SK-N-SH treated with all-trans-retinoic acid at 6 μM for 48 hours (cell line): ENCODE measurements at regions not wholly inside any gene's neighbourhood (a gene's known extent, or its start where the extent isn't known, plus 50 kb on each side); places are given as distances from the start of the nearest gene placed in this dataset.

Experiments used
- ATAC-seq: fragments of 200-7000 bp; cut with Tn5 transposase; 3 replicates; pipeline ENCODE4 v1.9.1; 2020; ENCODE audit warnings: mild to moderate bottlenecking, moderate library complexity
- BACH2 ChIP-seq: fragments of 250-450 bp; sonication (Bioruptor Pico); IDR thresholded peaks from 2 replicates; pipeline ENCODE4 v1.9.0; 2021; ENCODE audit warnings: mild to moderate bottlenecking, borderline replicate concordance
- CREB5 ChIP-seq: fragments of 250-450 bp; sonication (Bioruptor Pico); IDR thresholded peaks from 2 replicates; pipeline ENCODE4 v1.5.1; 2020; ENCODE audit warnings: low read depth, mild to moderate bottlenecking, moderate library complexity
- CSDC2 ChIP-seq: fragments of 250-450 bp; sonication (Bioruptor Pico); IDR thresholded peaks from 2 replicates; pipeline ENCODE4 v1.5.0; 2020; ENCODE audit warnings: mild to moderate bottlenecking, moderate library complexity
- CSRNP3 ChIP-seq: fragments of 250-450 bp; sonication (Bioruptor Pico); IDR thresholded peaks from 2 replicates; pipeline ENCODE4 v1.5.1; 2021; ENCODE audit warnings: mild to moderate bottlenecking, moderate library complexity
- GLIS3 ChIP-seq: fragments of 250-450 bp; sonication (Bioruptor Pico); IDR thresholded peaks from 2 replicates; pipeline ENCODE4 v1.5.0; 2020; ENCODE audit warnings: mild to moderate bottlenecking, moderate library complexity
- ISL1 ChIP-seq: fragments of 250-450 bp; sonication (Bioruptor Pico); IDR thresholded peaks from 2 replicates; pipeline ENCODE4 v2.1.2; 2022; ENCODE audit warnings: mild to moderate bottlenecking, moderate library complexity
- OSR1 ChIP-seq: fragments of 250-450 bp; sonication (Bioruptor Pico); IDR thresholded peaks from 2 replicates; pipeline ENCODE4 v1.8.0; 2022; ENCODE audit warnings: moderate library complexity, mild to moderate bottlenecking, inconsistent platforms
- POU6F1 ChIP-seq: fragments of 250-450 bp; sonication (Bioruptor Pico); IDR thresholded peaks from 2 replicates; pipeline ENCODE4 v1.8.0; 2021; ENCODE audit warnings: low read depth, mild to moderate bottlenecking, moderate library complexity, borderline replicate concordance
- PPARA ChIP-seq: fragments of 250-450 bp; sonication (Bioruptor Pico); IDR thresholded peaks from 2 replicates; pipeline ENCODE4 v1.5.0; 2020; ENCODE audit warnings: mild to moderate bottlenecking, borderline replicate concordance
- RARB ChIP-seq: fragments of 250-450 bp; sonication (Bioruptor Pico); IDR thresholded peaks from 2 replicates; pipeline ENCODE4 v1.8.0; 2021; ENCODE audit warnings: mild to moderate bottlenecking, moderate library complexity
- SNAI2 ChIP-seq: fragments of 250-450 bp; sonication (Bioruptor Pico); IDR thresholded peaks from 2 replicates; pipeline ENCODE4 v1.5.0; 2020; ENCODE audit warnings: mild to moderate bottlenecking, moderate library complexity
- TCF4 ChIP-seq: fragments of 250-450 bp; sonication (Bioruptor Pico); IDR thresholded peaks from 2 replicates; pipeline ENCODE4 v1.8.0; 2021; ENCODE audit warnings: mild to moderate bottlenecking, moderate library complexity, borderline replicate concordance
- TOX ChIP-seq: fragments of 250-450 bp; sonication (Bioruptor Pico); IDR thresholded peaks from 2 replicates; pipeline ENCODE4 v1.8.0; 2021; ENCODE audit warnings: mild to moderate bottlenecking, moderate library complexity, borderline replicate concordance
- ZC3H10 ChIP-seq: fragments of 250-450 bp; sonication (Bioruptor Pico); IDR thresholded peaks from 2 replicates; pipeline ENCODE4 v1.5.1; 2021; ENCODE audit warnings: mild to moderate bottlenecking, moderate library complexity
- ZFP3 ChIP-seq: fragments of 250-450 bp; sonication (Bioruptor Pico); IDR thresholded peaks from 2 replicates; pipeline ENCODE4 v1.5.0; 2020; ENCODE audit warnings: mild to moderate bottlenecking, moderate library complexity
- ZFP30 ChIP-seq: fragments of 450-650 bp; formaldehyde crosslinking; IDR thresholded peaks from 2 replicates; pipeline ENCODE4 v1.5.0; 2022; ENCODE audit warnings: mild to moderate bottlenecking, moderate library complexity
- ZNF70 ChIP-seq: fragments of 450-650 bp; formaldehyde crosslinking; IDR thresholded peaks from 2 replicates; pipeline ENCODE4 v1.5.0; 2020; ENCODE audit warnings: mild to moderate bottlenecking, moderate library complexity
- TF ChIP-seq, protein P1 (sequence below): fragments of 250-450 bp; sonication (Bioruptor Pico); IDR thresholded peaks from 2 replicates; pipeline ENCODE4 v1.5.0; 2020; ENCODE audit warnings: mild to moderate bottlenecking, moderate library complexity

DNA sequence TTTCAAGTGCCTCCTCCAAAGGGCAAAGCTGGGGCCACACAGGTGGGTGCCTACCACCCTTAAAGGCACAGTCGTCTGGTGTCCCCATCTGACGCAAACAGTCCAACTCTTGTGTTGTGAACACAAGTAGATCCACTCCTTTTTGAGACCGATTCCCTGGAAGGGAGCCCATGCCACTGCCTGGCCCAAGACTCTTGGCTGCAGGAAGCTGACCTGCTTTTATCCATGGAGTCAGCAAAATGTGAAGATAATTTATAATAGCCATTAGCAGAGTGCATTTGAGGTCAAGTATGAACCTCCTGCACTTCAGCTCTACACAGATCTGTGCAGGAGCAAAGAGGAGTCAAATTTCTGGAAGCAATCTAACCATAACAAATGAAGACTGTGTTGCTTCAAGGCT lies 68.5 kb downstream of the ADM start:
- ATAC-seq = peak; percentile 68

DNA sequence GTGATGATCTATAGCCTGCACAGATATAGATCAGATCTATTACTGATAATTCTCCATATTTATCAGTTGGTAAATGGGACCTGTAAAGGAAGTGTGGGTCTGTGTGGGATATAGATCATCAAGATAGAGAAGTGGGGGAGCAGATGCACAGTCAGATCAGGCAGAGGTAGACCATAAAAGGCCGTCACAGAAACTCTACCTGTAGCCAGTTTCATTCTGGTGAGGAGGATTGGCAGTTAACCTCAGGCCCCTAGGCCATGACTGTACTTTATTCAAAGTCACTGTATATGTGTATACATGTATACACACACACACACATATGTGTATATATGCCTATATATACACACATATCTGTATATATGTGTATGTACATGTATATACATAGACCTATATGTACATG lies 69.1 kb downstream of the ADM start:
- no peak for TF ChIP-seq ZFP30 (CRISPR knock-in tag)
- TF ChIP-seq OSR1 (CRISPR knock-in tag) = no peak
- TF ChIP-seq CREB5 (CRISPR knock-in tag) = no peak
- ATAC-seq = no peak

More for the DNA sequence above, 68.5 kb downstream of the ADM start:
- TF ChIP-seq TOX (CRISPR knock-in tag) (no peak), ISL1 (CRISPR knock-in tag) (peak; percentile 62)
- TF ChIP-seq, all 23 proteins: peak for 1

DNA sequence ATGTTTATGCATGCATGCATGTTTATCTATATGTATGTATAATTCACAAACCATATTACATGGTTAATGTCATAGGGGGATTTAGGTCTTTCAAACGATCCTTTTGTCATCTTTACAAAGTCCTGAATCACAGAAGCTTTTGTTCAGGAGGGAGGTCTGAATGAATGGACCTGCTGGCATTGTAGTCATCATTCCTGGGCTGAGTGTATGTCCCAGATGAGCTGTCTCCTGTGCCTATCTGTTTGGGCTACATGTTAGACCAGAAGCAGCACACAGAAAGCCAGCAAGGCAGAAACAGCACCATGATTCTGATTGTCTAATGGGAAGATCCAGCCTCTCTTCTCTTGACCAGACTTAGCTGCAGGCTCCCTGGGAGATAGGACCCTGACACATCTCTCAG lies 69.5 kb downstream of the ADM start:
- TF ChIP-seq CSDC2 (CRISPR knock-in tag) = no peak
- no peak for TF ChIP-seq TCF4 (CRISPR knock-in tag)
- no peak for TF ChIP-seq GLIS3 (CRISPR knock-in tag)
- TF ChIP-seq TOX (CRISPR knock-in tag) = no peak
- TF ChIP-seq POU6F1 (CRISPR knock-in tag) = no peak
- TF ChIP-seq ISL1 (CRISPR knock-in tag) = no peak
- TF ChIP-seq, protein P1, sequence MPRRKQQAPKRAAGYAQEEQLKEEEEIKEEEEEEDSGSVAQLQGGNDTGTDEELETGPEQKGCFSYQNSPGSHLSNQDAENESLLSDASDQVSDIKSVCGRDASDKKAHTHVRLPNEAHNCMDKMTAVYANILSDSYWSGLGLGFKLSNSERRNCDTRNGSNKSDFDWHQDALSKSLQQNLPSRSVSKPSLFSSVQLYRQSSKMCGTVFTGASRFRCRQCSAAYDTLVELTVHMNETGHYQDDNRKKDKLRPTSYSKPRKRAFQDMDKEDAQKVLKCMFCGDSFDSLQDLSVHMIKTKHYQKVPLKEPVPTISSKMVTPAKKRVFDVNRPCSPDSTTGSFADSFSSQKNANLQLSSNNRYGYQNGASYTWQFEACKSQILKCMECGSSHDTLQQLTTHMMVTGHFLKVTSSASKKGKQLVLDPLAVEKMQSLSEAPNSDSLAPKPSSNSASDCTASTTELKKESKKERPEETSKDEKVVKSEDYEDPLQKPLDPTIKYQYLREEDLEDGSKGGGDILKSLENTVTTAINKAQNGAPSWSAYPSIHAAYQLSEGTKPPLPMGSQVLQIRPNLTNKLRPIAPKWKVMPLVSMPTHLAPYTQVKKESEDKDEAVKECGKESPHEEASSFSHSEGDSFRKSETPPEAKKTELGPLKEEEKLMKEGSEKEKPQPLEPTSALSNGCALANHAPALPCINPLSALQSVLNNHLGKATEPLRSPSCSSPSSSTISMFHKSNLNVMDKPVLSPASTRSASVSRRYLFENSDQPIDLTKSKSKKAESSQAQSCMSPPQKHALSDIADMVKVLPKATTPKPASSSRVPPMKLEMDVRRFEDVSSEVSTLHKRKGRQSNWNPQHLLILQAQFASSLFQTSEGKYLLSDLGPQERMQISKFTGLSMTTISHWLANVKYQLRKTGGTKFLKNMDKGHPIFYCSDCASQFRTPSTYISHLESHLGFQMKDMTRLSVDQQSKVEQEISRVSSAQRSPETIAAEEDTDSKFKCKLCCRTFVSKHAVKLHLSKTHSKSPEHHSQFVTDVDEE (CRISPR knock-in tag) = no peak
- TF ChIP-seq ZC3H10 (CRISPR knock-in tag) = no peak
- no peak for TF ChIP-seq ZFP30 (CRISPR knock-in tag)
- no peak for TF ChIP-seq BACH2
- TF ChIP-seq PPARA (CRISPR knock-in tag) = no peak
- no peak for TF ChIP-seq SNAI2 (CRISPR knock-in tag)
- no peak for TF ChIP-seq OSR1 (CRISPR knock-in tag)
- no peak for TF ChIP-seq ZFP3 (CRISPR knock-in tag)
- no peak for ATAC-seq

- ATAC-seq = peak; percentile 85
Measured at GRCh38 chr11:10375280-10375971, 70.6 kb downstream of the ADM start.

GRCh38 chr11:10376061-10376460 lies 71.2 kb downstream of the ADM start:
- no peak for ATAC-seq
- no peak for TF ChIP-seq PPARA (CRISPR knock-in tag)
- TF ChIP-seq ZFP30 (CRISPR knock-in tag) = no peak
- no peak for TF ChIP-seq ZNF70 (CRISPR knock-in tag)
- TF ChIP-seq BACH2 = no peak
- TF ChIP-seq TCF4 (CRISPR knock-in tag) = no peak
- TF ChIP-seq RARB (CRISPR knock-in tag) = no peak
- no peak for TF ChIP-seq TOX (CRISPR knock-in tag)
- TF ChIP-seq CREB5 (CRISPR knock-in tag) = no peak
- TF ChIP-seq CSRNP3 (CRISPR knock-in tag) = no peak
- no peak for TF ChIP-seq ZFP3 (CRISPR knock-in tag)

More at GRCh38 chr11:10375280-10375971, 70.6 kb downstream of the ADM start:
- TF ChIP-seq ISL1 (CRISPR knock-in tag) = peak; percentile 54; the same call in 1 of the 2 replicates
- TF ChIP-seq POU6F1 (CRISPR knock-in tag) = 0 out of 2 replicates have a peak, but pooled peaks have one; percentile 24
- no peak for TF ChIP-seq TCF4 (CRISPR knock-in tag)
- 0 out of 2 replicates have a peak, but pooled peaks have one; percentile 27 for TF ChIP-seq RARB (CRISPR knock-in tag)
